Vagina (tissue), 2 donors: ENCODE measurements at regions not wholly inside any gene's neighbourhood (a gene's known extent, or its start where the extent isn't known, plus 50 kb on each side); places are given as distances from the start of the nearest gene placed in this dataset.

Experiments
- POLR2A ChIP-seq, 2 donors: fragments of 450-650 bp; IDR thresholded peaks; one replicate each; pipeline ENCODE4 v1.6.1; 2017; ENCODE audit warnings: antibody characterized with exemption in 2 of 2, mild to moderate bottlenecking in 2 of 2, moderate library complexity in 2 of 2
- POLR2AphosphoS5 ChIP-seq, 2 donors: sonication (generic); formaldehyde crosslinking; IDR thresholded peaks; one replicate each; pipeline ENCODE4 v1.9.0; 2017; ENCODE audit warnings: antibody characterized with exemption in 2 of 2, mild to moderate bottlenecking in 2 of 2, low read depth in 1 of 2; ENCODE audit not compliant: insufficient read depth in 1 of 2
- TF ChIP-seq, protein P1 (sequence below), 3 experiments: fragments of 450-650 bp in 2 of 3; fragments of 200-600 bp in 1 of 3; sonication (generic) in 1 of 3; IDR thresholded peaks; one replicate each; pipeline ENCODE4 v1.5.1; 2017 to 2019; ENCODE audit warnings: antibody characterized with exemption in 3 of 3, mild to moderate bottlenecking in 2 of 3, moderate library complexity in 2 of 3

DNA sequence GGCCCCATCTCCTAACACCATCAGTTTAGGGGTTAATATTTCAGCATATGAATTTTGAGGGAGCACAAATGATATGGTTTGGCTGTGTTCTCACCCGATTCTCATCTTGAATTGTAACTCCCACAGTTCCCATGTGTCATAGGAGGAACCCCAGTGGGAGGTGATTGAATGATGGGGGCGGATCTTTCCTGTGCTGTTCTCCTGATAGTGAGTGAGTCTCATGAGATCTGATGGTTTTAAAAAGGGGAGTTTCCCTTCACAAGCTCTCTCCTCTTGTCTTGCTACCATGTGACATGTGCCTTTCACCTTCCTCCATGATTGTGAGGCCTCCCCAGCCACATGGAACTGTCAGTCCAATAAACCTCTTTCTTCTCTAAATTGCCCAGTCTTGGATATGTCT, 73.8 kb upstream of the TJP1 start:
- TF ChIP-seq, protein P1, sequence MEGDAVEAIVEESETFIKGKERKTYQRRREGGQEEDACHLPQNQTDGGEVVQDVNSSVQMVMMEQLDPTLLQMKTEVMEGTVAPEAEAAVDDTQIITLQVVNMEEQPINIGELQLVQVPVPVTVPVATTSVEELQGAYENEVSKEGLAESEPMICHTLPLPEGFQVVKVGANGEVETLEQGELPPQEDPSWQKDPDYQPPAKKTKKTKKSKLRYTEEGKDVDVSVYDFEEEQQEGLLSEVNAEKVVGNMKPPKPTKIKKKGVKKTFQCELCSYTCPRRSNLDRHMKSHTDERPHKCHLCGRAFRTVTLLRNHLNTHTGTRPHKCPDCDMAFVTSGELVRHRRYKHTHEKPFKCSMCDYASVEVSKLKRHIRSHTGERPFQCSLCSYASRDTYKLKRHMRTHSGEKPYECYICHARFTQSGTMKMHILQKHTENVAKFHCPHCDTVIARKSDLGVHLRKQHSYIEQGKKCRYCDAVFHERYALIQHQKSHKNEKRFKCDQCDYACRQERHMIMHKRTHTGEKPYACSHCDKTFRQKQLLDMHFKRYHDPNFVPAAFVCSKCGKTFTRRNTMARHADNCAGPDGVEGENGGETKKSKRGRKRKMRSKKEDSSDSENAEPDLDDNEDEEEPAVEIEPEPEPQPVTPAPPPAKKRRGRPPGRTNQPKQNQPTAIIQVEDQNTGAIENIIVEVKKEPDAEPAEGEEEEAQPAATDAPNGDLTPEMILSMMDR (IDR thresholded peaks at IDR 0.05) = no peak
- TF ChIP-seq POLR2A (IDR thresholded peaks at IDR 0.05) = no peak
- TF ChIP-seq POLR2AphosphoS5 (IDR thresholded peaks at IDR 0.05; ENCODE audit: insufficient read depth in 1 of 2, low read depth in 1 of 2) = no peak
